SK-N-SH treated with all-trans-retinoic acid at 6 μM for 48 hours (cell line): ENCODE measurements at regions not wholly inside any gene's neighbourhood (a gene's known extent, or its start where the extent isn't known, plus 50 kb on each side); places are given as distances from the start of the nearest gene placed in this dataset.

ENCODE experiments used
- ATAC-seq: fragments of 200-7000 bp; cut with Tn5 transposase; 3 replicates; pipeline ENCODE4 v1.9.1; 2020; ENCODE audit warnings: mild to moderate bottlenecking, moderate library complexity
- ARNTL ChIP-seq: fragments of 450-650 bp; formaldehyde crosslinking; IDR thresholded peaks from 2 replicates; pipeline ENCODE4 v1.5.0; 2020; ENCODE audit warnings: low read depth, mild to moderate bottlenecking, moderate library complexity, borderline replicate concordance
- BACH2 ChIP-seq: fragments of 250-450 bp; sonication (Bioruptor Pico); IDR thresholded peaks from 2 replicates; pipeline ENCODE4 v1.9.0; 2021; ENCODE audit warnings: mild to moderate bottlenecking, borderline replicate concordance
- CREB5 ChIP-seq: fragments of 250-450 bp; sonication (Bioruptor Pico); IDR thresholded peaks from 2 replicates; pipeline ENCODE4 v1.5.1; 2020; ENCODE audit warnings: low read depth, mild to moderate bottlenecking, moderate library complexity
- CSDC2 ChIP-seq: fragments of 250-450 bp; sonication (Bioruptor Pico); IDR thresholded peaks from 2 replicates; pipeline ENCODE4 v1.5.0; 2020; ENCODE audit warnings: mild to moderate bottlenecking, moderate library complexity
- ESRRG ChIP-seq: fragments of 250-450 bp; sonication (Bioruptor Pico); IDR thresholded peaks from 2 replicates; pipeline ENCODE4 v1.6.1; 2021; ENCODE audit warnings: mild to moderate bottlenecking
- GLIS3 ChIP-seq: fragments of 250-450 bp; sonication (Bioruptor Pico); IDR thresholded peaks from 2 replicates; pipeline ENCODE4 v1.5.0; 2020; ENCODE audit warnings: mild to moderate bottlenecking, moderate library complexity
- ISL1 ChIP-seq: fragments of 250-450 bp; sonication (Bioruptor Pico); IDR thresholded peaks from 2 replicates; pipeline ENCODE4 v2.1.2; 2022; ENCODE audit warnings: mild to moderate bottlenecking, moderate library complexity
- OSR1 ChIP-seq: fragments of 250-450 bp; sonication (Bioruptor Pico); IDR thresholded peaks from 2 replicates; pipeline ENCODE4 v1.8.0; 2022; ENCODE audit warnings: moderate library complexity, mild to moderate bottlenecking, inconsistent platforms
- PATZ1 ChIP-seq: fragments of 250-450 bp; sonication (Bioruptor Pico); IDR thresholded peaks from 2 replicates; pipeline ENCODE4 v1.8.0; 2020; ENCODE audit warnings: mild to moderate bottlenecking, moderate library complexity, borderline replicate concordance
- POU6F1 ChIP-seq: fragments of 250-450 bp; sonication (Bioruptor Pico); IDR thresholded peaks from 2 replicates; pipeline ENCODE4 v1.8.0; 2021; ENCODE audit warnings: low read depth, mild to moderate bottlenecking, moderate library complexity, borderline replicate concordance
- PPARA ChIP-seq: fragments of 250-450 bp; sonication (Bioruptor Pico); IDR thresholded peaks from 2 replicates; pipeline ENCODE4 v1.5.0; 2020; ENCODE audit warnings: mild to moderate bottlenecking, borderline replicate concordance
- SNAI2 ChIP-seq: fragments of 250-450 bp; sonication (Bioruptor Pico); IDR thresholded peaks from 2 replicates; pipeline ENCODE4 v1.5.0; 2020; ENCODE audit warnings: mild to moderate bottlenecking, moderate library complexity
- TCF4 ChIP-seq: fragments of 250-450 bp; sonication (Bioruptor Pico); IDR thresholded peaks from 2 replicates; pipeline ENCODE4 v1.8.0; 2021; ENCODE audit warnings: mild to moderate bottlenecking, moderate library complexity, borderline replicate concordance
- TOX ChIP-seq: fragments of 250-450 bp; sonication (Bioruptor Pico); IDR thresholded peaks from 2 replicates; pipeline ENCODE4 v1.8.0; 2021; ENCODE audit warnings: mild to moderate bottlenecking, moderate library complexity, borderline replicate concordance
- ZC3H10 ChIP-seq: fragments of 250-450 bp; sonication (Bioruptor Pico); IDR thresholded peaks from 2 replicates; pipeline ENCODE4 v1.5.1; 2021; ENCODE audit warnings: mild to moderate bottlenecking, moderate library complexity
- ZFP3 ChIP-seq: fragments of 250-450 bp; sonication (Bioruptor Pico); IDR thresholded peaks from 2 replicates; pipeline ENCODE4 v1.5.0; 2020; ENCODE audit warnings: mild to moderate bottlenecking, moderate library complexity
- ZFP30 ChIP-seq: fragments of 450-650 bp; formaldehyde crosslinking; IDR thresholded peaks from 2 replicates; pipeline ENCODE4 v1.5.0; 2022; ENCODE audit warnings: mild to moderate bottlenecking, moderate library complexity
- ZNF565 ChIP-seq: fragments of 450-650 bp; formaldehyde crosslinking; conservative IDR thresholded peaks from 2 replicates; pipeline ENCODE4 v1.5.0; 2020; ENCODE audit warnings: low read depth, mild to moderate bottlenecking, moderate library complexity
- ZNF70 ChIP-seq: fragments of 450-650 bp; formaldehyde crosslinking; IDR thresholded peaks from 2 replicates; pipeline ENCODE4 v1.5.0; 2020; ENCODE audit warnings: mild to moderate bottlenecking, moderate library complexity
- ZNF8 ChIP-seq: fragments of 450-650 bp; formaldehyde crosslinking; IDR thresholded peaks from 2 replicates; pipeline ENCODE4 v1.5.0; 2020; ENCODE audit warnings: mild to moderate bottlenecking, moderate library complexity
- TF ChIP-seq, protein P1 (sequence below): fragments of 250-450 bp; sonication (Bioruptor Pico); IDR thresholded peaks from 2 replicates; pipeline ENCODE4 v1.5.0; 2020; ENCODE audit warnings: mild to moderate bottlenecking, moderate library complexity

GRCh38 chr3:39744746-39745145 is 64.7 kb upstream of the MYRIP start:
- TF ChIP-seq ESRRG (no peak), ISL1 (CRISPR knock-in tag) (no peak), CSDC2 (CRISPR knock-in tag) (no peak), ZC3H10 (CRISPR knock-in tag) (no peak)
- TF ChIP-seq, protein P1, sequence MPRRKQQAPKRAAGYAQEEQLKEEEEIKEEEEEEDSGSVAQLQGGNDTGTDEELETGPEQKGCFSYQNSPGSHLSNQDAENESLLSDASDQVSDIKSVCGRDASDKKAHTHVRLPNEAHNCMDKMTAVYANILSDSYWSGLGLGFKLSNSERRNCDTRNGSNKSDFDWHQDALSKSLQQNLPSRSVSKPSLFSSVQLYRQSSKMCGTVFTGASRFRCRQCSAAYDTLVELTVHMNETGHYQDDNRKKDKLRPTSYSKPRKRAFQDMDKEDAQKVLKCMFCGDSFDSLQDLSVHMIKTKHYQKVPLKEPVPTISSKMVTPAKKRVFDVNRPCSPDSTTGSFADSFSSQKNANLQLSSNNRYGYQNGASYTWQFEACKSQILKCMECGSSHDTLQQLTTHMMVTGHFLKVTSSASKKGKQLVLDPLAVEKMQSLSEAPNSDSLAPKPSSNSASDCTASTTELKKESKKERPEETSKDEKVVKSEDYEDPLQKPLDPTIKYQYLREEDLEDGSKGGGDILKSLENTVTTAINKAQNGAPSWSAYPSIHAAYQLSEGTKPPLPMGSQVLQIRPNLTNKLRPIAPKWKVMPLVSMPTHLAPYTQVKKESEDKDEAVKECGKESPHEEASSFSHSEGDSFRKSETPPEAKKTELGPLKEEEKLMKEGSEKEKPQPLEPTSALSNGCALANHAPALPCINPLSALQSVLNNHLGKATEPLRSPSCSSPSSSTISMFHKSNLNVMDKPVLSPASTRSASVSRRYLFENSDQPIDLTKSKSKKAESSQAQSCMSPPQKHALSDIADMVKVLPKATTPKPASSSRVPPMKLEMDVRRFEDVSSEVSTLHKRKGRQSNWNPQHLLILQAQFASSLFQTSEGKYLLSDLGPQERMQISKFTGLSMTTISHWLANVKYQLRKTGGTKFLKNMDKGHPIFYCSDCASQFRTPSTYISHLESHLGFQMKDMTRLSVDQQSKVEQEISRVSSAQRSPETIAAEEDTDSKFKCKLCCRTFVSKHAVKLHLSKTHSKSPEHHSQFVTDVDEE (CRISPR knock-in tag): no peak
- TF ChIP-seq, all 23 proteins: peak for 0
- ATAC-seq: no peak

DNA sequence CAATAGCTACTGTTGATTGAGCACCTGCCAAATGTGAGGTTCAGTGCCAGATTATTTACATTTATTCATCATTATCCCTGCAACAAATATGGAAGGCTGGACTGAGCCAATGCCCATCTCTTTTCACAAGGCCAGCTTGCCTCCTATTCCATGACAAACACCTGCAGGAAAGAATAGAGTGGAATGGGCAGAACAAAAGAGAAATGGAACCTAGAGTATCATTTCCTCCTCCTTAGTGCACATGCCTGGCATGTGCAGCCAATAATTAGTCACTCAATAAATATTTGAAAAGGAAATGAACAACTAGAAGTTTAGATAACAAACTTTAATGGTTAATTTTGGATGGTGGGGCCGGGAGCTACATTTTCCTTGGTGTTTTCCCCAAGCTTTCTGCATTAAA is 61.4 kb upstream of the MYRIP start:
- TF ChIP-seq SNAI2 (CRISPR knock-in tag) (no peak), CSDC2 (CRISPR knock-in tag) (no peak), CREB5 (CRISPR knock-in tag) (no peak), ZNF8 (CRISPR knock-in tag) (no peak), PATZ1 (no peak)
- ATAC-seq: no peak

DNA sequence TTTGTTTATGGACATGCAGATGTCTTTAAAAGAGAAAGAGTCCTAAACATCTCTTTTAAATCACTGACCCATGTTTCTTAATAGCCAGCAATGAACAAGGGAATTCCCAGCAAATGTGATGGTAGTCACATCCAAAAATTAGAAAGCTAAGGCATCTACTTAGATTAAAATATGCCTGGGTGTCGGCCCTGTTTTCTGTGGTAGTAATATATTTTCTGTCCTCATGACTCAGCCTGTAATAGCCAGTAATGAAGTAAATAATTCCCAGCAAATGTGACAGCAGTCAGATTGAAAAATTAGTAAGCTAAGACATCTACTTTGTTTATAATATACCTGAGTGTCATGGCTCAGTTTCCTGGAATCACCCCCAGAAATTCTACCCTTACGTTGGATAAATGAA is 60.6 kb upstream of the MYRIP start:
- no peak for ATAC-seq
- TF ChIP-seq, protein P1 (CRISPR knock-in tag): no peak
- TF ChIP-seq POU6F1: no peak
- no peak for TF ChIP-seq ZNF8 (CRISPR knock-in tag)
- TF ChIP-seq BACH2: no peak
- TF ChIP-seq ZNF70: no peak
- TF ChIP-seq SNAI2 (CRISPR knock-in tag): no peak
- TF ChIP-seq TOX (CRISPR knock-in tag): no peak

DNA sequence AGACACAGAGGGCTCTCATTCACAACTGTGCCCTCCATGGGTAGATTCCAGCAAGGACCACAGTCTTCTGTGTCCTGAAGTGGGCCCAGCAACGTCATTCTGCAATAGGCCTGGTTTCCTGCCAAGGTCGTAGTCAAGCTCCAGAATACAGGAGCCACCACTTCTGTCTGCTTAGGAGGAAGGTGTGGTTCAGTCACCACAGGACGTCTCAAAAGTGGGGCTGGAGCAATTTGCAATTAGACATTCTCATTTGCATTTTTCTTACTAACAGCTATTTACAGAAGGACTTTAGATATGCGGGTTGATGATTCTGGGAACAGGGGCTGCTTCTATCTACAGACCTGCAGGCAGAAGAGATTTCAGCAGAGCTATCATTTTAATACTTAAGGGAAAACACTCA is 58.7 kb upstream of the MYRIP start:
- no peak for ATAC-seq
- TF ChIP-seq BACH2: no peak
- no peak for TF ChIP-seq ZNF8 (CRISPR knock-in tag)
- TF ChIP-seq ESRRG: no peak
- TF ChIP-seq, protein P1 (CRISPR knock-in tag): no peak
- TF ChIP-seq CSDC2 (CRISPR knock-in tag): no peak
- no peak for TF ChIP-seq ZC3H10 (CRISPR knock-in tag)
- no peak for TF ChIP-seq ISL1 (CRISPR knock-in tag)
- TF ChIP-seq ZFP3: no peak
- TF ChIP-seq PPARA (CRISPR knock-in tag): no peak
- no peak for TF ChIP-seq GLIS3 (CRISPR knock-in tag)
- no peak for TF ChIP-seq ZFP30 (CRISPR knock-in tag)
- TF ChIP-seq ZNF565: no peak
- TF ChIP-seq ARNTL (CRISPR knock-in tag): no peak
- TF ChIP-seq OSR1 (CRISPR knock-in tag): no peak
- no peak for TF ChIP-seq CREB5 (CRISPR knock-in tag)
- TF ChIP-seq SNAI2 (CRISPR knock-in tag): no peak
- no peak for TF ChIP-seq TOX (CRISPR knock-in tag)
- no peak for TF ChIP-seq TCF4 (CRISPR knock-in tag)
- TF ChIP-seq ZNF70: no peak
